Stimulated activated CD4-positive, alpha-beta T cell treated with anti-CD3 and anti-CD28 coated beads, TNF-alpha, amount 100 ng/mL, for 48 hours (primary cell): ENCODE measurements at regions not wholly inside any gene's neighbourhood (a gene's known extent, or its start where the extent isn't known, plus 50 kb on each side); places are given as distances from the start of the nearest gene placed in this dataset.
"Not testable (repeated sequence)": the region's sequence is repeated elsewhere in the genome, so short reads cannot be mapped to it uniquely, and the experiment has no call there.

Experiments
- DNase-seq, 3 donors: peaks; one replicate each; pipeline ENCODE4 v3.0.0-alpha.2; 2020; ENCODE audit warnings: low read depth in 3 of 3

DNA sequence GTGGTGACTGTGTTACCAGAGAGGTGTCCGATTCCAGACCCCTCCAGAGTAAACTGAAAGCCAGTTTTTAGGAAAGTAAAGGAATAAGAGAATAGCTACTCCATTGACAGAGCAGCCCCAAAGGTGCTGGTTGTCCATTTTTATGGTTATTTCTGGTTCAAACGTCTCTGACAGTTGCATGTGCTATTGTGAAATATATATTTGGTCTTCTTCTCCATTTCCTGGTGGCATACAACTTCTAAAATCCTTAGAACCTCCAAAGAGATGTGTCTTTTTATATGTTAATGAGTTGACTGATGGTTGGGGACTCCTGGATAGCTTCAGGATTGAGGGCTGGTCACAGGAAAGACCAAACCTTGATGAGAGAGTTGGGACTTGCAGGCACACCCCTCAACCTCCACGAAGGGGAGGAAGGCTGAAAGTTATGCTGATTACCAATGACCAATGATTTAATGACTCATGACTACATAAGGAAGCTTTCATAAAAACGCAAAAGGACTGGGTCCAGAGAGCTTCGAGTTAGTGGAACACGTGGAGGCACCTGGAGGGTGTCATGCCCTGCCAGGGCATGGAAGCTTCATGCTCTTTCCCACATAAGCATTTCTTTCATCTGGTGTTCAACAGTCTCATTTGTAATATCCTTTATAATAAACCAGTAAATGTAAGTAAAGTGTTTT is 100.7 kb downstream of the SLC16A1 start:
- no peak for DNase-seq

- DNase-seq: not testable (repeated sequence)
Observed at GRCh38 chr1:112854368-112854984, 101.5 kb downstream of the SLC16A1 start.

DNA sequence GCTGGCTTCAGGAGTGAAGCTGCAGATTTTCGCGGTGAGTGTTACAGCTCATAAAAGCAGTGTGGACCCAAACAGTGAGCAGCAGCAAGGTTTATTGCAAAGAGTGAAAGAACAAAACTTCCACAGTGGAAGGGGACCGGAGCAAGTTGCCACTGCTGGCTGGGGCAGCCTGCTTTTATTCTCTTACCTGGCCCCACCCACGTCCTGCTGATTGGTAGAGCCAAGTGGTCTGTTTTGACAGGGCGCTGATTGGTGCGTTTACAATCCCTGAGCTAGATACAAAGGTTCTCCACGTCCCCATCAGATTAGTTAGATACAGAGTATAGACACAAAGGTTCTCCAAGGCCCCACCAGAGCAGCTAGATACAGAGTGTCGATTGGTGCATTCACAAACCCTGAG is 102.1 kb downstream of the SLC16A1 start:
- not testable (repeated sequence) for DNase-seq

GRCh38 chr1:112852934-112853333 is 103.1 kb downstream of the SLC16A1 start:
- no peak for DNase-seq

DNA sequence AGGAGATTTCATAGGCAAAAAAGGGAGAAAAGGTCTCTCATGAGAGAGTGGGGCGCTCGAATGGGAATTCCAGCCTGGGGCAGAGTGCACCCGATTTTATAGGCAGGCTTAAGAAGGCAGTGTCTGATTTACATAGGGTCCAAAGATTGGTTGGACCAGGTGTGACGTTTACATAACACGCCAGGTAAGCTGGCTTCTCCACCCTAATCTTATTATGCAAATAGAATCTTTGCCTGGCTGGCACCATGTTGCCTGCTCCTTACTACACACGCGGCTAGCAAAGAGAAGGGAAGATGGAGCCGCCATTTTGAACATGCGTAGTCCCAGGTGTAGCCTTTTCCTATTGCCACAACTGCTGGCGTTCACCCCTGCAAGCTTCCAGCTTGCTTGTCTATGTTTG is 103.7 kb downstream of the SLC16A1 start:
- no peak for DNase-seq

- DNase-seq: no peak
Observed at GRCh38 chr1:112850034-112850757, 105.8 kb downstream of the SLC16A1 start.

- DNase-seq: no peak
Observed at GRCh38 chr1:112849425-112850033, 106.5 kb downstream of the SLC16A1 start.

- DNase-seq: no peak
Observed at GRCh38 chr1:112841825-112842224, 114.2 kb downstream of the SLC16A1 start.

GRCh38 chr1:112840631-112841624 is 115.1 kb downstream of the SLC16A1 start:
- DNase-seq: no peak

DNA sequence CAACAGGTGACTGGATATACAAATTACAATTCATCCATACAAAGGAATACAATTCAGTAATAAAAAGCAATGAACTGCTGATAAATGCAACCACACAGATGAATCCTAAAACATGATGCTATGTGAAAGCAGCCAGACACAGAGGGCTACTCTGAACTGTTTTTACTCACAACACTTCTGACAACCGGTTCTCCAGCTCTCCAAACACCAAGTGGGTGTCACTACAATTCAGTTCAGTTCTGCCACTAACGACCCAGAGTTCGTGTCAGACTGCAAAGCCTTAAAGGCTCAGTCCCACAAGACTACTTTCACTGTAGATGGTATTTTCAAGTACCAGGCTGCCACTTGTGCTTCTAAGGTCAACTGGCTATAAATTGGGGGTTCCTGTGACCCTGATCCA is 119.4 kb downstream of the SLC16A1 start:
- DNase-seq: no peak

GRCh38 chr1:112833806-112834205 is 118.7 kb upstream of the PPM1J start:
- no peak for DNase-seq

GRCh38 chr1:112832259-112832658 is 117.1 kb upstream of the PPM1J start:
- DNase-seq: not testable (repeated sequence)

GRCh38 chr1:112829691-112830090 is 114.6 kb upstream of the PPM1J start:
- not testable (repeated sequence) for DNase-seq

DNA sequence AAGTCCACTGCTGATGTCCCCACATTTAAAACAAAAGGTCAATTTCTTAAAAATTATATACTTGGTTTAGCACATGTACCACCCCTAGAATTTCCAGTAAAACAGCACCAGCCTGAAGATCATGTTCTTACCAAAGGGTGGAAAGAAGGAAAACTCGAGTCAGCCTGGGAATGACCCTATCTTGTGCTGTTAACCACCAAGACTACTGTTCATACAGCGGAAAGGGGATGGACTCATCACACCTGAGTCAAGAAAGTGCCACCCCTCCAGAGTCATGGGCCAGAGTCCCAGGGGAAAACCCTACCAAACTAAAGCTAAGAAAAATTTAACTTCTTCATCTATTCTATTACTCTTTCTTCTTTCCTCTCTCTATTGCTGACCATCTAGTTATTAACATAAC is 113.6 kb upstream of the PPM1J start:
- no peak for DNase-seq

DNA sequence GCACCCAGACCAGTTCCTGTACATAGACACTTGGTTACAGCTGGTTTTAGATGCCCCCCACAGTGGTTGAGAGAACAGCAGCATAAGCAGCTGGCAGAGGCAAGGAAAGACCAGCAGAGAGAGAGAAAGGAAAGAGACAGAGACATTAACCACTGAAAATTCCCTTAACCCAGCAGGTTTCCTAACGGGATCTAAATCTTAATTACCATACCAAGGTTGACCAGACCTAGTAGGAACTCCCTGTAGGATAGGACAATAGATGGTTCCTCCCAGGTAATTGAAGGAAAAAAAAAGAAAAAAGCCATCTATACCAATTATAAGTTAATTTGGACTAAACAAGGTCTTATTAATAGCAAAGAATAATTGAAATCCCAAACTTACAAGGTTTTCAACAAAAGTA is 112.3 kb upstream of the PPM1J start:
- DNase-seq: not testable (repeated sequence)

DNA sequence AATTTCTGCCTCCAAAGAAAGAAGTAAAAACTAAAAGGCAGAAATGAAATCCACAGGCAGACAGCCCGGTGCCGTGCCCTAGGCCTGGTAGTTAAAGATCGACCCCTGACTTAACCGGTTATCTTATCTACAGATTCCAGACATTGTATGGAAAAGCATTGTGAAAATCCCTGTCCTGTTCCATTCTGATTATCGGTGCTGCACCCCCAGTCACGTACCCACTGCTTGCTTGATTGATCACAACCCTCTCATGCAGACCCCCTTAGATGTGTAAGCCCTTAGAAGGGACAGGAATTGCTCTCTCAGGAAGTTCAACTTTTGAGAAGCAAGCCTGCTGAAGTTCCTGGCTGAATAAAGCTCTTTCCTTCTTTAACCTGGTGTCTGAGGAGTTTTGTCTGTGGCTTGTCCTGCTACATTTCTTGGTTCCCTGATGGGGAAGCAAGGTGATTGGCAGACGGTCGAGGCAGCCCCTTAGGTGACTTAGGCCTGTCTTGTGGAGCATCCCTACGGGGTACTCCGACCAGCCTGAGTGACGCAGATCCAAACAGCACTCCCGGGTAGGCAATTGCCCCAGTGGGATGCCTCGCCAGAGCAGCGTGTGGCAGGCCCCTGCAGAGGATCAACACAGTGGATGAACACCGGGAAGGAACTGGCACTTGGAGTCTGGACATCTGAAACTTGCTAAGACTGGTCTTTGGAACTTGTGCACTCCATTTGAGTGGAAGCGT is 111.2 kb upstream of the PPM1J start:
- DNase-seq: no peak

- DNase-seq: not testable (repeated sequence)
Observed at GRCh38 chr1:112825563-112826216, 110.6 kb upstream of the PPM1J start.

DNA sequence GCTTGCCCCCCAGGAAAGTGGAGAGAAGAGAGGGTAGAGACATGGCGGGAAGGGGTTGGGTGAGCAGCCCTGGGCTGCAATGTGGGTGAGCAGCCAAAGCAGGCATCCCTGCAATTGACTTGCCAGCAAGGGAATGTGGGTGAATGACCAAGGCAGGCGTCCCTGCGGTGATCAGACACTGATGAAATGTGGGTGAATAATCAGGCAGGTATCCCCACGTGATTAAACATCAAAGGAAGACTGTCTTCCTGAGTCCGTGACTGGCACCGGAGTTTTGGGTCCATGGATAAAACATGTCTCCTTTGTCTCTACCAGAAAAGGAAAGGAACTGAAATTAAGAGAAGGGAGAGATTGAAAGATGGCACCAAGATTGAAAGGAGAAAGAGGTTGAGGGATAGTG is 109.9 kb upstream of the PPM1J start:
- not testable (repeated sequence) for DNase-seq

GRCh38 chr1:112821307-112822063 is 106.4 kb upstream of the PPM1J start:
- not testable (repeated sequence) for DNase-seq
